Naive thymus-derived CD4-positive, alpha-beta T cell (primary cell): ENCODE measurements at regions not wholly inside any gene's neighbourhood (a gene's known extent, or its start where the extent isn't known, plus 50 kb on each side); places are given as distances from the start of the nearest gene placed in this dataset.

Source experiments
- ATAC-seq: fragments of 150-1000 bp; cut with Tn5 transposase; 2 replicates; pipeline ENCODE4 v1.10.0; 2021; ENCODE audit warnings: mild to moderate bottlenecking, moderate library complexity
- CTCF ChIA-PET: fragments of 350-600 bp; sonication (Branson Sonifier 250); formaldehyde crosslinking; loops from one replicate; lab custom pipeline; 2021; ENCODE audit warnings: antibody characterized with exemption; lab: Charles Lee
- POLR2A ChIA-PET: fragments of 350-600 bp; sonication (Branson Sonifier 250); formaldehyde crosslinking; loops from one replicate; lab custom pipeline; 2021; ENCODE audit warnings: antibody characterized with exemption, inconsistent platforms; lab: Charles Lee
- DNase-seq, 9 donors: peaks; one replicate each; pipeline versions ENCODE4 v3.0.0 to v3.0.0-alpha.2; 2020 to 2022; ENCODE audit warnings: mixed read lengths in 1 of 9
- H3K27ac ChIP-seq: one replicate; pipeline ENCODE4 v1.7.0; 2013; ENCODE audit warnings: mild to moderate bottlenecking, low read depth, low read length, moderate library complexity
- H3K27me3 ChIP-seq, 2 donors: one replicate each; pipeline ENCODE4 v1.7.0; 2013; ENCODE audit warnings: low read length in 2 of 2, mild to moderate bottlenecking in 2 of 2, moderate library complexity in 2 of 2; ENCODE audit not compliant: control insufficient read depth in 2 of 2, insufficient read depth in 2 of 2
- H3K36me3 ChIP-seq, 3 experiments: 1 replicate in 2 of 3; 2 replicates in 1 of 3; pipeline ENCODE4 v1.7.0; 2013; ENCODE audit warnings: low read length in 3 of 3, mild to moderate bottlenecking in 3 of 3, moderate library complexity in 1 of 3; ENCODE audit not compliant: insufficient read depth in 3 of 3, control insufficient read depth in 2 of 3
- H3K4me1 ChIP-seq, 2 donors: one replicate each; pipeline ENCODE4 v1.7.0; 2013; ENCODE audit warnings: low read length in 2 of 2, mild to moderate bottlenecking in 2 of 2, moderate library complexity in 1 of 2; ENCODE audit not compliant: control insufficient read depth in 2 of 2, insufficient read depth in 2 of 2
- H3K4me3 ChIP-seq: 2 replicates; pipeline ENCODE4 v1.7.0; 2013; ENCODE audit warnings: mild to moderate bottlenecking, low read length
- H3K9me3 ChIP-seq, 3 experiments: 1 replicate in 2 of 3; 2 replicates in 1 of 3; pipeline ENCODE4 v1.7.0; 2013; ENCODE audit warnings: low read length in 3 of 3; ENCODE audit not compliant: control insufficient read depth in 2 of 3
- H3K27ac Mint-ChIP-seq, 9 donors: one replicate each; pipeline ENCODE4 v1.8.0; 2020 to 2022; ENCODE audit warnings: mixed read lengths in 9 of 9, mild to moderate bottlenecking in 8 of 9, moderate library complexity in 5 of 9, inconsistent platforms in 2 of 9
- H3K27me3 Mint-ChIP-seq, 5 donors: one replicate each; pipeline ENCODE4 v1.8.0; 2021 to 2022; ENCODE audit warnings: mixed read lengths in 5 of 5, mild to moderate bottlenecking in 1 of 5
- H3K36me3 Mint-ChIP-seq, 5 donors: one replicate each; pipeline ENCODE4 v1.8.0; 2020 to 2022; ENCODE audit warnings: mixed read lengths in 5 of 5, mild to moderate bottlenecking in 3 of 5, inconsistent platforms in 1 of 5
- H3K4me1 Mint-ChIP-seq, 7 donors: one replicate each; pipeline ENCODE4 v1.8.0; 2020 to 2022; ENCODE audit warnings: mixed read lengths in 7 of 7, mild to moderate bottlenecking in 3 of 7, inconsistent platforms in 1 of 7
- H3K4me3 Mint-ChIP-seq, 10 donors: one replicate each; pipeline ENCODE4 v1.8.0; 2020 to 2022; ENCODE audit warnings: mild to moderate bottlenecking in 10 of 10, mixed read lengths in 10 of 10, moderate library complexity in 6 of 10, inconsistent platforms in 2 of 10
- H3K9me3 Mint-ChIP-seq, 11 donors: one replicate each; pipeline ENCODE4 v1.8.0; 2020 to 2022; ENCODE audit warnings: mixed read lengths in 11 of 11, mild to moderate bottlenecking in 4 of 11, inconsistent platforms in 1 of 11, moderate library complexity in 1 of 11
- intact Hi-C, 2 donors: fragments of 100-400 bp; cut with micrococcal nuclease; formaldehyde crosslinking; loops; one replicate each; pipeline ENCODE4 v1.15.1; 2023

DNA sequence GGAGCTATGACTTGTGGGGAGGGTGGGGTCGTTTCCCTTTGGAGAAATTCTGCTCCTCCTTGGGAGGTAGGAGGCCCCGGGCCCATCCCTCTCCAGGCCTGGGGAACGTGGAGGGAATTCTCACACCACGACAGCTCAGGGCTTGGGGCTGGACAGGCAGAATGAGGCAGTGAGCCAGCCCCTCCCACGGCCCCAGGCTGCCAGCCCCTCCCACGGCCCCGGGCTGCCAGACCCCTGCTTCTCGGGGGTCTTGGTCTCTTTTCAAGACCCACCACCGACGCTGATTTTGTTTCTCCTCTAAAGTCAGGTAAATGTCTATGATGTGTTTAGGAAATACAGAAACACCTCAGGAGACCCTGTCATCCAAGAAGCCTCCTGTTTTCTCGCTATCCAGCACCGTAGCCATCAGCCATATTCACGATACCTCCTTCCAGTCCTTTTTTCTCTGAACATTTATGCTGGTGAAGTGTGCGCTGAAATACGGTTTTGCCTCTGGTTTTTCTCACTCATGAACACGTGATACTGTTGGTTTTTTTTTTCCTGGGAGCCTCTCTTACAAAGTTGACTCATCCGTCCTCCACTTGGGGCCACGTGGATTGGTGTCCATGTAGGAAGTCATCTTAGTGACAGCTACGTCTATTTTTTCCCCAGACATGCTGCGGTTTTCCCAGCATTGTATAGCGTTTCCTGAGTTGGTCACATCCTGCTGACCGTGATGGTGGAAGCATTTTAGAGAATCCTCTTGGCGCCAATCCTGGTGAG lies 1219.6 kb downstream of the BRD1 start:
- no peak for DNase-seq
- peaks cover 0 to 17% (median 6%) of the 10 kb centered on the region in 11 donors for H3K9me3 Mint-ChIP-seq
- POLR2A ChIA-PET: no interaction called here

DNA sequence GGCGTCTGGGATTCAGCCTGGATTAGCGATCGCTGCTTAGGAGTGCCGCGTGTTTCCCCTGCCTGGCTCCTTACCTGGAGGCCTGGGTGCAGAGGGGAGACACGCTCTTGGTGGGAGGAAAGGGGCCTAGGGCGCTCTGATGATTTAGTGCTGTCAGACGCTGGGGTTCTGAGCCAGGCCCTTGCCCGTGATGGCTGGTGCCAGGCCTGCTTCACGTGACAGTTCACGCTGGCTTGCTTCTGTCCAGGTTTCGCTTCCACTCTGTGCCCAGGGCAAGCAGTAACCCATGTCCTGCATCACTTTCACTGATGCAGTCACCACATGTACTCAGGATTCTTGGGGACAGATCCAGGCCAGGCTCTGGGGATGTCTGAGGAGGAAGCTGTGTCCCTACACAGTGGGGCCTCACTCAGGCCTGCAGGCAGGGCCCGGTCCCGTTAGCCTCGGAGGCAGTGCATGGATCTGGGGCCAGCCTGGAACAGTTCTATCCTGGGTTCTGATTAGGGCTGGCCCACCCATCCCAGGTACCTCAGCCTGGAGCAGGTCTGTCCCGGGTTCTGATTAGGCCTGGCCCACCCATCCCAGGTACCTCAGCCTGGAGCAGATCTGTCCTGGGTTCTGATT lies 1220.9 kb downstream of the BRD1 start:
- peaks cover 0 to 4% (median 0%) of the 10 kb centered on the region in 5 donors for H3K36me3 Mint-ChIP-seq
- no peak overlapping the region for H3K4me3 Mint-ChIP-seq
- Histone ChIP-seq H3K36me3 (no peaks in the 10 kb centered on the region), H3K27ac (no peak overlapping the region), H3K4me1 (no peaks in the 10 kb centered on the region), H3K4me3 (no peak overlapping the region), H3K27me3 (no peaks in the 10 kb centered on the region), H3K9me3 (no peaks in the 10 kb centered on the region)
- intact Hi-C loops: no loop called here
- ChIA-PET POLR2A (no interaction called here), CTCF (no interaction called here)
- no peaks in the 10 kb centered on the region for H3K4me1 Mint-ChIP-seq
- H3K27me3 Mint-ChIP-seq: no peaks in the 10 kb centered on the region
- ATAC-seq: no peak
- no peak for DNase-seq
- no peak overlapping the region for H3K27ac Mint-ChIP-seq
- peaks cover 0 to 17% (median 6%) of the 10 kb centered on the region in 11 donors for H3K9me3 Mint-ChIP-seq

More for the DNA sequence above, 1219.6 kb downstream of the BRD1 start:
- Mint-ChIP-seq H3K36me3 (peaks cover 0 to 4% (median 0%) of the 10 kb centered on the region in 5 donors), H3K27me3 (peaks cover 0 to 4% (median 0%) of the 10 kb centered on the region in 5 donors), H3K27ac (no peak overlapping the region), H3K4me3 (no peak overlapping the region), H3K4me1 (no peaks in the 10 kb centered on the region)
- intact Hi-C loops: no loop called here
- CTCF ChIA-PET: interaction anchor here (0.6 kb wide), 1 partner anchor 18 kb away, joined by 5 read pairs; no protein-coding TSS in a partner anchor
- no peaks in the 10 kb centered on the region for H3K36me3 ChIP-seq
- H3K4me3 ChIP-seq: no peak overlapping the region
- no peaks in the 10 kb centered on the region for H3K27me3 ChIP-seq
- H3K9me3 ChIP-seq: no peaks in the 10 kb centered on the region
- H3K27ac ChIP-seq: no peak overlapping the region
- no peak for ATAC-seq
- H3K4me1 ChIP-seq: no peaks in the 10 kb centered on the region

DNA sequence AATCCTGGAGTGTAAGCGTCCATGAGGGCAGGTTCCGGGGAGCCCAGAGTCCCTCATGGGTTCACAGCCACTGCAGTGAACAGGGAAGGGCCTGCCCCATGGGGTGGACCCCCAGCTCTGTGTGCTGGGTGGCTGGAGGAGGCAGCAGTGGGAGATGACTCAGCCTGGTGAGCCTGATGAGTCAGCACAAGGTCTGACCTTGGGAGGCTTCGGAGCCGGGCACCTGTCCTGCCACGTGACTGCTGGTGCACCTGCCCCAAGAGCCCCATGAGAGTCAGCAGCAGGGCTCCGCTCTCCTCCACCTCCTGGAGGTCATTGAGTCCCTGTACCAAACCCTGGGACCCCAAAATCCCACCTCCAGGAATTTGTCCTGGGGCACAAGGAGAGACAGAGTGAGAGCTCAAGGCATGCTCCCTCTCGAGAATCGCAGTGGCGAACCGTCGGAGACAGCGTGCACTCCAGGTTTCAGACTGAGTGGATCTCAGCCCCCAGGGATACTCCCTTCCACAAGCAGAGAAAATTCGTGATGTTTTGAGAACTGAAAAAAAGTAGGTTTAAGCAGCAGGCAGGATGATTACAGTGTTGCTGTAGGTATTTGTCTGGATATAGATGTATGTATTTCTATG lies 1221.7 kb downstream of the BRD1 start:
- no peaks in the 10 kb centered on the region for H3K4me1 Mint-ChIP-seq
- POLR2A ChIA-PET: no interaction called here

DNA sequence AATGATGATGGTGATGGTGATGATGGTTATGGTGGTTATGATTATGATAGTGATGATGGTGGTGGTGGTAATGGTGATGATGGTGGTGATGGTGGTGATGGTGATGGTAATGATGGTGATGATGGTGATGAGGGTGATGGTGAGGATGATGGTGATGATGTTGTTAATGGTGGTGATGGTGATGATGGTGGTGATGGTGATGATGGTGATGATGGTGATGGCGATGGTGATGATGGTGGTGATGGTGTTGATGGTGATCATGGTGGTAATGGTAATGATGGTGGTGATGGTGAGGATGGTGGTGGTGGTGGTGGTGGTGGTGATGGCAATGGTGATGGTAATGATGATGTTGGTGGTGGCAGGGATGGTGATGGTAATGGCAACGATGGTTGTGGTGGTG lies 1222.5 kb downstream of the BRD1 start:
- Histone ChIP-seq H3K27ac (no peak overlapping the region), H3K4me1 (no peaks in the 10 kb centered on the region), H3K9me3 (no peaks in the 10 kb centered on the region), H3K4me3 (no peak overlapping the region), H3K27me3 (no peaks in the 10 kb centered on the region), H3K36me3 (no peaks in the 10 kb centered on the region)
- POLR2A ChIA-PET: no interaction called here
- CTCF ChIA-PET: no interaction called here
- H3K27ac Mint-ChIP-seq: no peak overlapping the region
- H3K4me1 Mint-ChIP-seq: no peaks in the 10 kb centered on the region
- intact Hi-C loops: no loop called here
- H3K27me3 Mint-ChIP-seq: no peaks in the 10 kb centered on the region
- H3K36me3 Mint-ChIP-seq: peaks cover 0 to 4% (median 0%) of the 10 kb centered on the region in 5 donors
- no peak for ATAC-seq
- H3K9me3 Mint-ChIP-seq: peaks cover 0 to 19% (median 6%) of the 10 kb centered on the region in 11 donors
- DNase-seq: no peak
- H3K4me3 Mint-ChIP-seq: no peak overlapping the region

More for the DNA sequence above, 1221.7 kb downstream of the BRD1 start:
- DNase-seq (no peak), ATAC-seq (no peak)
- CTCF ChIA-PET: no interaction called here
- Mint-ChIP-seq H3K36me3 (peaks cover 0 to 4% (median 0%) of the 10 kb centered on the region in 5 donors), H3K9me3 (peaks cover 0 to 17% (median 6%) of the 10 kb centered on the region in 11 donors), H3K4me3 (no peak overlapping the region), H3K27me3 (no peaks in the 10 kb centered on the region), H3K27ac (no peak overlapping the region)
- H3K36me3 ChIP-seq: no peaks in the 10 kb centered on the region
- no peaks in the 10 kb centered on the region for H3K27me3 ChIP-seq
- H3K4me3 ChIP-seq: no peak overlapping the region
- no peaks in the 10 kb centered on the region for H3K4me1 ChIP-seq
- no peaks in the 10 kb centered on the region for H3K9me3 ChIP-seq
- H3K27ac ChIP-seq: no peak overlapping the region
- intact Hi-C loops: no loop called here

DNA sequence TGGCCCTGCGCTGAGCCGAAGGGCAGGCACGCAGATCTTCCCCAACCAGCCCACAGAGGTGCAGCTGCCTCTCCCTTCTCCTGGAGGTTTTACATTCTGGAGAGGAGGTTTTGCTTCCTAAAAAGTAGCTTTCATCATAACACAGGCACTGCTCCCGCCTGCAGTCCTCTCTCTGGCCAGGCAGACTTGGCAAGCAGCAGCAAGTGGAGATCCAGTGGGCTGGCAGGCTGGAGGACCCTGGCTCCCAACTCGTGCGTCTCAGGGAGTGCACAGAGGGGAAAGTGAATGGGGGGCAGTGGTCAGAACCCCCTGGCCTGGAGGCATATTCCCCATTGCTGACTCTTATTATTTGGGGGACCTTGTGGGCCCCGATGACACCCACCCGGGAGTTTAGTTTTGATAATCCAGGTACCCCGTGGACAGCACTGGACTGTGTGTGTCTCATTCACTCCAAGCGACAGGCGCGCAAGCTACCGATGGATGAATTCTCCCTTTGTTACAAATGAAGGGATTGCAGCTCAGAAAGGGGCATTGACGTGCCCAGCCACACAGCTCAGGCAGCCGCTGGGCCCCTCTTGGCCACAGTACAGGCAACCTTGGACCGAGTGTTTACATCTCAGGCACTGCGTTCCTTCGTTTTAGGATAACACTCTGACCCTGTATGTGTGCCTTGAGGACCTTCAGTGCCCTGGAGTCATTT lies 1223.9 kb downstream of the BRD1 start:
- Histone ChIP-seq H3K4me3 (no peak overlapping the region), H3K36me3 (no peaks in the 10 kb centered on the region), H3K27ac (no peak overlapping the region), H3K9me3 (no peaks in the 10 kb centered on the region), H3K27me3 (no peaks in the 10 kb centered on the region), H3K4me1 (no peaks in the 10 kb centered on the region)
- Mint-ChIP-seq H3K9me3 (peaks cover 0 to 21% (median 6%) of the 10 kb centered on the region in 11 donors), H3K4me1 (no peaks in the 10 kb centered on the region), H3K27ac (no peak overlapping the region), H3K27me3 (no peaks in the 10 kb centered on the region), H3K36me3 (peaks cover 0 to 4% (median 0%) of the 10 kb centered on the region in 5 donors), H3K4me3 (no peak overlapping the region)
- intact Hi-C loops: no loop called here
- ChIA-PET POLR2A (no interaction called here), CTCF (no interaction called here)
- ATAC-seq: no peak
- DNase-seq: no peak

DNA sequence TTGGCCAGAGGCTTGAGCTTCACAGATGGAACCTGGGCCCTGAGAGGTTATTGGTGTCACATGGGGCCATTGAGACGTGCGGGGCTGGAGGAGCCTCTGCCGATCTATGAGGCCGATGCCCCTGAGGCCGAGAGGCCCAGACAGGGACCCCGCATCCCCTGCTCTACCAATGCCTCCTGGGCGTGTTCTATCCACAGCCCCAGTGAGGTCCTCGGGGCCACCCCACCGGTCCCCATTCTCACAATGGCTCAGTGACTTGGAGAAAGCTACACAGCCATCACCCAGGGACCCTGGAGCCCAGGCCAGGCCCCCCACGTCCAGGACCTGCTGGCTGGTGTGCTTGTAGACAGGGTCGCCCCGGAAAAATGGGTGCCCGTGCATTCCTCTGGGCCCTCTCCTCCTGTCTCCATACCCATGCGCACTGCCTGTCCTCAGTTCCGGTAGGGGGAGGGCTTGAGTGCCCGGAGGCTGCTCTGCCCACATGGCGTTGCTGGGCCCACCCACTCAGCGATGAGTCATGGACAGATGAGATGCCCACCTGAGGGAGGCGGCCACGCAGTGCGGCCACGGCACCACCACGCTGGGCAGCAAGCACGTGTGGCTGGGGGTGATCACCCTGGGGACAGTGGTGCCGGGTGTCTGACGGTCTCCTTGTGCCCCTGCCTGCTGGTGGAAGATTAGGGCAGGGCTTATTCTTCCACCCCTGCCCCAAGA lies 1224.7 kb downstream of the BRD1 start:
- no peak overlapping the region for H3K4me3 Mint-ChIP-seq
- H3K27me3 Mint-ChIP-seq: no peaks in the 10 kb centered on the region
- ChIA-PET POLR2A (no interaction called here), CTCF (no interaction called here)
- H3K36me3 Mint-ChIP-seq: peaks cover 0 to under 1% (median 0%) of the 10 kb centered on the region in 5 donors
- no peaks in the 10 kb centered on the region for H3K27me3 ChIP-seq
- no peaks in the 10 kb centered on the region for H3K4me1 Mint-ChIP-seq
- H3K27ac Mint-ChIP-seq: no peak overlapping the region
- H3K4me3 ChIP-seq: no peak overlapping the region
- no peaks in the 10 kb centered on the region for H3K36me3 ChIP-seq
- DNase-seq (no peak), ATAC-seq (no peak)
- peaks cover 0 to 24% (median 7%) of the 10 kb centered on the region in 11 donors for H3K9me3 Mint-ChIP-seq
- H3K27ac ChIP-seq: no peak overlapping the region
- no peaks in the 10 kb centered on the region for H3K4me1 ChIP-seq
- H3K9me3 ChIP-seq: no peaks in the 10 kb centered on the region
- intact Hi-C loops: no loop called here
